B cell (primary cell): ENCODE measurements at regions not wholly inside any gene's neighbourhood (a gene's known extent, or its start where the extent isn't known, plus 50 kb on each side); places are given as distances from the start of the nearest gene placed in this dataset.

Experiments used
- CTCF ChIP-seq: fragments of 200-600 bp; IDR thresholded peaks from one replicate; pipeline ENCODE4 v1.8.0; 2022; ENCODE audit warnings: antibody characterized with exemption, mild to moderate bottlenecking
- EZH2 ChIP-seq: IDR thresholded peaks from 2 replicates; pipeline ENCODE4 v1.6.1; 2012; ENCODE audit warnings: borderline replicate concordance, low read depth, mild to moderate bottlenecking, moderate library complexity, low read length; ENCODE audit not compliant: insufficient read depth, poor library complexity, severe bottlenecking

DNA sequence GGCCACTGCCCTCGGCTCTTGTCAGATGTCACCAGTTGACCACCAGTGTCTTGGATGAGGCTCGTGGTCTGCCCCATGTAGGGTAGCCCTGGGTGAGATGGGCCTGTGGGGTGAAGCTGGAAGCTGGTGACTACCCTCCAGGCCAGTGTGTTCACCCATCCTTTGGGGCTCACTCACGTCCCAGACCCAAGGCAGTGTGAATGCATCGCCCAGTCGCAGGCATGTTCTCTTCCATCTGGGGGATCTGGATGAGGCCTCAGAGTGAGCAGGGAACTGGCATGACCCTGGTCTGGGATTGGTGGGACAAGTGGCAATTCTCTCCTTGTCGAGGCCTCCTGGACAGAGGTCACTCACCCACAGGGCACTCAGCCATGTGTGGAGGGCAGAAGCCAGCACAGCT lies 120.1 kb upstream of the PHACTR3 start:
- TF ChIP-seq CTCF (no peak), EZH2 (no peak)
